A549 (cell line): ENCODE measurements at regions not wholly inside any gene's neighbourhood (a gene's known extent, or its start where the extent isn't known, plus 50 kb on each side); places are given as distances from the start of the nearest gene placed in this dataset.

Experiments used
- ATAC-seq, 2 experiments: fragments of 200-7000 bp in 1 of 2; fragments of >200 bp in 1 of 2; cut with Nextera tagmentation in 1 of 2; cut with Tn5 transposase in 1 of 2; 3 replicates each; pipeline versions ENCODE4 v1.8.0 to v1.9.1; 2018 to 2020; ENCODE audit warnings: mild to moderate bottlenecking in 1 of 2, moderate library complexity in 1 of 2
- CTCF ChIA-PET: fragments of 300-600 bp; sonication (Branson Sonifier 250); formaldehyde crosslinking; extraction: SDS; loops from one replicate; lab custom pipeline; 2021; ENCODE audit warnings: antibody characterized with exemption, inconsistent platforms; lab: Yijun Ruan, JAX
- POLR2A ChIA-PET: fragments of 350-600 bp; formaldehyde crosslinking; extraction: SDS; loops from one replicate; lab custom pipeline; 2021; ENCODE audit warnings: antibody characterized with exemption, inconsistent platforms; lab: Yijun Ruan, JAX
- DNase-seq, 2 experiments: peaks; one replicate each; pipeline versions ENCODE4 v3.0.0 to v3.0.0-alpha.2; 2011 to 2016; ENCODE audit warnings: low read depth in 1 of 2, low spot score in 1 of 2
- FAIRE-seq: peaks from 2 replicates; lab custom pipeline; 2011; peaks lifted over from hg19 to GRCh38; lab: Jason Lieb, UNC
- H3K27ac ChIP-seq, 2 experiments: fragments of >200 bp; sonication (Bioruptor Twin); formaldehyde crosslinking; 3 replicates each; pipeline ENCODE4 v1.5.1; 2016 to 2017
- H3K4me1 ChIP-seq: fragments of >200 bp; sonication (Bioruptor Twin); formaldehyde crosslinking; 3 replicates; pipeline ENCODE4 v1.6.1; 2016
- H3K4me2 ChIP-seq: fragments of >200 bp; sonication (Bioruptor Twin); formaldehyde crosslinking; 3 replicates; pipeline ENCODE4 v1.6.1; 2016
- H3K4me3 ChIP-seq: fragments of >200 bp; sonication (Bioruptor Twin); formaldehyde crosslinking; 3 replicates; pipeline ENCODE4 v1.5.1; 2016
- H3K9me3 ChIP-seq: fragments of >200 bp; sonication (Bioruptor Twin); formaldehyde crosslinking; 3 replicates; pipeline ENCODE4 v1.6.1; 2016
- ATOH8 ChIP-seq: fragments of 250-450 bp; sonication (Bioruptor Pico); IDR thresholded peaks from 2 replicates; pipeline ENCODE4 v1.5.0; 2020; ENCODE audit warnings: low read depth, mild to moderate bottlenecking, moderate library complexity
- BHLHE40 ChIP-seq: IDR thresholded peaks from 2 replicates; pipeline ENCODE4 v1.6.1; 2012; ENCODE audit warnings: low read depth, low read length, inconsistent platforms
- CBX8 ChIP-seq: fragments of 200-600 bp; sonication (generic); IDR thresholded peaks from 2 replicates; pipeline ENCODE4 v1.6.1; 2016
- CEBPB ChIP-seq, 2 experiments: fragments of >200 bp in 1 of 2; sonication (Bioruptor Twin) in 1 of 2; formaldehyde crosslinking in 1 of 2; IDR thresholded peaks; 2 replicates each; pipeline ENCODE4 v1.6.1; 2012 to 2016
- CHD2 ChIP-seq: fragments of 150-350 bp; IDR thresholded peaks from 2 replicates; pipeline ENCODE4 v1.6.1; 2014; ENCODE audit warnings: low read length; ENCODE audit not compliant: partially characterized antibody
- CHD4 ChIP-seq: fragments of 200-600 bp; sonication (generic); IDR thresholded peaks from 2 replicates; pipeline ENCODE4 v1.6.1; 2016; ENCODE audit warnings: antibody characterized with exemption, mild to moderate bottlenecking, borderline replicate concordance
- CTCF ChIP-seq: fragments of >200 bp; sonication (Bioruptor Twin); formaldehyde crosslinking; IDR thresholded peaks from 3 replicates; pipeline ENCODE4 v1.5.1; 2016
- E2F6 ChIP-seq: IDR thresholded peaks from 2 replicates; pipeline ENCODE4 v1.6.1; 2012; ENCODE audit warnings: low read depth, borderline replicate concordance
- EHMT2 ChIP-seq: fragments of 200-600 bp; sonication (generic); IDR thresholded peaks from 2 replicates; pipeline ENCODE4 v1.6.1; 2016; ENCODE audit warnings: antibody characterized with exemption, low read depth, mild to moderate bottlenecking, moderate library complexity
- ESRRA ChIP-seq: fragments of 150-350 bp; IDR thresholded peaks from 2 replicates; pipeline ENCODE4 v1.6.1; 2014; ENCODE audit warnings: mild to moderate bottlenecking, low read length, borderline replicate concordance
- FOSB ChIP-seq: fragments of 250-450 bp; sonication (Bioruptor Pico); IDR thresholded peaks from 2 replicates; pipeline ENCODE4 v1.5.0; 2020; ENCODE audit warnings: mild to moderate bottlenecking, moderate library complexity
- FOXS1 ChIP-seq: fragments of 250-450 bp; sonication (Bioruptor Pico); IDR thresholded peaks from 2 replicates; pipeline ENCODE4 v1.5.0; 2020; ENCODE audit warnings: mild to moderate bottlenecking, moderate library complexity
- GATA3 ChIP-seq: IDR thresholded peaks from 2 replicates; pipeline ENCODE4 v1.6.1; 2012; ENCODE audit warnings: borderline replicate concordance
- HES2 ChIP-seq: fragments of >200 bp; sonication (Bioruptor Twin); formaldehyde crosslinking; IDR thresholded peaks from 2 replicates; pipeline ENCODE4 v1.6.1; 2016
- HMGXB4 ChIP-seq: fragments of 250-450 bp; sonication (Bioruptor Pico); IDR thresholded peaks from 2 replicates; pipeline ENCODE4 v1.5.0; 2021; ENCODE audit warnings: mild to moderate bottlenecking, moderate library complexity, borderline replicate concordance
- KDM1A ChIP-seq: fragments of 200-600 bp; sonication (generic); IDR thresholded peaks from 2 replicates; pipeline ENCODE4 v1.6.1; 2016; ENCODE audit warnings: low read depth, mild to moderate bottlenecking
- MAFK ChIP-seq: fragments of 450-650 bp; IDR thresholded peaks from 2 replicates; pipeline ENCODE4 v1.6.1; 2014; ENCODE audit not compliant: partially characterized antibody
- MYC ChIP-seq: IDR thresholded peaks from 2 replicates; pipeline ENCODE4 v1.6.1; 2012; ENCODE audit warnings: mild to moderate bottlenecking, inconsistent platforms, low read length, improper control_type of control experiment, borderline replicate concordance
- POLR2A ChIP-seq: IDR thresholded peaks from 2 replicates; pipeline ENCODE4 v1.6.1; 2012; ENCODE audit warnings: mild to moderate bottlenecking, low read length
- POLR2AphosphoS2 ChIP-seq: conservative IDR thresholded peaks from 2 replicates; pipeline ENCODE4 v1.6.1; 2012; ENCODE audit warnings: low read length, improper control_type of control experiment, inconsistent platforms
- RFX5 ChIP-seq: fragments of 450-650 bp; IDR thresholded peaks from 2 replicates; pipeline ENCODE4 v1.7.1; 2014; ENCODE audit warnings: antibody characterized with exemption, mild to moderate bottlenecking, moderate library complexity
- SMC3 ChIP-seq: fragments of >200 bp; sonication (Bioruptor Twin); formaldehyde crosslinking; IDR thresholded peaks from 3 replicates; pipeline ENCODE4 v1.6.1; 2018; ENCODE audit warnings: inconsistent platforms
- TP53 ChIP-seq: fragments of 250-450 bp; sonication (Bioruptor Pico); IDR thresholded peaks from 2 replicates; pipeline ENCODE4 v1.5.0; 2021; ENCODE audit warnings: mild to moderate bottlenecking, moderate library complexity
- ZFP36 ChIP-seq: fragments of 450-650 bp; IDR thresholded peaks from 2 replicates; pipeline ENCODE4 v1.6.1; 2014; ENCODE audit warnings: borderline replicate concordance; ENCODE audit not compliant: partially characterized antibody
- whole genome bisulfite sequencing: methylation state at CpG from one replicate; pipeline ENCODE4 v1.1.6; 2017; ENCODE audit errors: missing lambda C conversion rate; 5-methylcytosine and 5-hydroxymethylcytosine counted together

- no peak for TF ChIP-seq HMGXB4 (CRISPR knock-in tag)
Observed at GRCh38 chr18:75677696-75678455, 250.4 kb upstream of the SMIM21 start (continued).

- FAIRE-seq = no peak
- Histone ChIP-seq H3K4me3 (no peak overlapping the region), H3K9me3 (no peaks in the 10 kb centered on the region), H3K27ac (no peak overlapping the region), H3K4me2 (no peak overlapping the region), H3K4me1 (no peaks in the 10 kb centered on the region)
- 0% methylated on average over 1 of the region's 1 CpG for WGBS
- CTCF ChIA-PET = no interaction called here
- POLR2A ChIA-PET = no interaction called here
- no peak for ATAC-seq
- TF ChIP-seq CBX8 (no peak), KDM1A (no peak), CTCF (no peak), FOXS1 (CRISPR knock-in tag) (no peak), CHD2 (no peak), GATA3 (no peak), BHLHE40 (no peak), FOSB (CRISPR knock-in tag) (no peak), MAFK (no peak)
- no peak for DNase-seq
Observed at GRCh38 chr18:75660932-75661331, 233.4 kb upstream of the SMIM21 start.

GRCh38 chr18:75659535-75660023 lies 232.1 kb upstream of the SMIM21 start:
- no peaks in the 10 kb centered on the region for H3K9me3 ChIP-seq
- no peak overlapping the region for H3K4me3 ChIP-seq
- ATAC-seq (no peak), FAIRE-seq (no peak), DNase-seq (no peak)
- no peak overlapping the region for H3K4me2 ChIP-seq
- TF ChIP-seq ATOH8 (CRISPR knock-in tag) = no peak
- TF ChIP-seq GATA3 = no peak
- no peak for TF ChIP-seq HES2
- TF ChIP-seq FOXS1 (CRISPR knock-in tag) = no peak
- no peak for TF ChIP-seq FOSB (CRISPR knock-in tag)
- no peak for TF ChIP-seq CTCF
- no peak for TF ChIP-seq CHD2
- no peak for TF ChIP-seq SMC3
- TF ChIP-seq CHD4 = no peak
- TF ChIP-seq E2F6 = no peak
- no peak for TF ChIP-seq EHMT2
- TF ChIP-seq CEBPB (IDR thresholded peaks at IDR 0.05) = no peak
- no peak for TF ChIP-seq POLR2A
- TF ChIP-seq MYC = no peak
- TF ChIP-seq BHLHE40 = no peak
- no peak for TF ChIP-seq RFX5
- TF ChIP-seq POLR2AphosphoS2 = no peak
- no peak for TF ChIP-seq ESRRA
- no peak for TF ChIP-seq ZFP36
- TF ChIP-seq TP53 (CRISPR knock-in tag) = no peak
- CTCF ChIA-PET = no interaction called here
- no peak overlapping the region for H3K27ac ChIP-seq
- POLR2A ChIA-PET = no interaction called here
- no peaks in the 10 kb centered on the region for H3K4me1 ChIP-seq
